Stimulated activated CD4-positive, alpha-beta T cell treated with anti-CD3 and anti-CD28 coated beads, Interleukin-4, amount 100 ng/mL, for 1 hour (primary cell): ENCODE measurements at regions not wholly inside any gene's neighbourhood (a gene's known extent, or its start where the extent isn't known, plus 50 kb on each side); places are given as distances from the start of the nearest gene placed in this dataset.

Experiments
- DNase-seq: peaks from one replicate; pipeline ENCODE4 v3.0.0-alpha.2; 2020

- DNase-seq = no peak
Observed at GRCh38 chr14:34122081-34122480, 171.2 kb upstream of the EGLN3 start.

DNA sequence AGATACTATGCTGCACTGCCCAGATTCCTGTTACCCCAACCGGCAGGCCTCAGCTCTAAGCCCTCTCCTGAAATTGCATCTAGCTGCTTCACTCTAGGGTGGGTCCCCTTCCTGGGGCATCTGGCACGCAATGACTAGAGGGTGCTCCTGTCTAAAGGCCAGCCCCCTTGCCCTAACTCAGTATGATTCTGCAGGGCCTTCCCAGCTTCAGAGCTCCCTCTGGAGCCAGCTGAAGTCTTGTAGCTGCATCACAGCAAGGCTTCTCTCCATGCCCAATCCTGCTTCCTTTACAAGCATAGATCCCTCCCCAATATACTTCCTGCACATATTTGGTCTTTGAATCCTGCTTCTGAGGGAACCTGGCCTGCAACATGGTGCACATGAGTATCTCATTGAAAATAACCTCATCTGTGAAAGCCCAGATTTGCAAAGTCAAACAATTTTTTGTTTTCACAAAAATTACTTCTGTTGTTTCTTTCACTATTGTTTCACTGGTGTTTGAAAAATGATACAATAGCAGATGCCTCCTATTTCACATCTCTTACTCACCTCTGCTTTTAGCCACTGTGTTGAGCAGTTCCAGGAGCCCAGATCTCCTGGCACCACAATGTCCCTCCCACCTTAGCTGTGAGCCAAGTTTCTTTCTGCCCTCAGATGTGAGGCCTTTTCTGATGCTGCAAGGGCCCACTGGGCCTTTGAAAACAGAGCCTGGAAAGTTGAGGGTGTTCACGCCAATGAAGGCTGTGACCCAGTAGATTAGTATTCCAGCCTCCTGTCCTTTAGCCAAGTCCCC lies 169.5 kb upstream of the EGLN3 start:
- no peak for DNase-seq

DNA sequence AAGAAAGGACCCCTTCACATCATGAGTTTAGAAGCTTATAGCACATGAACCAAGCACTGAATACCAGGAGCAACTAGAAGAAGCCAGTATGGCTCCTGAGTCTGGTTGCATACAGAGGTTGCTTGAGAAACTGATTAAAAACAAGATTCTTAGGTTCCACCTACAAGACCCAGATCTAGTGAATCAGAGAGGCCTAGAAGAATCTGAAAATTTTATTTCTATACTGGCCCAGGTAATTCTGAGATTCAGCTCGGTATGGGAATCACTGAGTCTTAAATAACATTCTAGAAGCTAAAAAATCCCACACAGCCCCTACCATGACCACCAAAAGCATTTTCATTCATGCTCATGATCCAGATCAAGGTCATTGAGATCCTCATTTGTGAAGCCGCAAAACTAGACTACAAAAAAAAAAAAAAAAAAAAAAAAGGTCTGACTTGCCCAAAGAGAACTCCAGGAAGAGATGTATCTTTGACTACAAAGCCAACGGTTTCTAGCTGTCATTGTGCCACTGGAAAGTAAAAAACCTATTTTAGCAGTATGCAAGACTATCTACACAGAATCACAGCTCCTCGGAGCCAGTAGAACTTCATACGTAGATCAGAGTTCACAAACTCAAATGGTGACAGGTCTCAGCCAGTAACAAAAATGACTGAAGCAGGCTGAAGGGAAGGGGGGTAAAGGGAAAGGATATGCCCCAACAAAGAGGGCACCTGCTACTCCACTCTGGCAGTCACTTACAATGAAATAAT lies 168.4 kb upstream of the EGLN3 start:
- DNase-seq = no peak

DNA sequence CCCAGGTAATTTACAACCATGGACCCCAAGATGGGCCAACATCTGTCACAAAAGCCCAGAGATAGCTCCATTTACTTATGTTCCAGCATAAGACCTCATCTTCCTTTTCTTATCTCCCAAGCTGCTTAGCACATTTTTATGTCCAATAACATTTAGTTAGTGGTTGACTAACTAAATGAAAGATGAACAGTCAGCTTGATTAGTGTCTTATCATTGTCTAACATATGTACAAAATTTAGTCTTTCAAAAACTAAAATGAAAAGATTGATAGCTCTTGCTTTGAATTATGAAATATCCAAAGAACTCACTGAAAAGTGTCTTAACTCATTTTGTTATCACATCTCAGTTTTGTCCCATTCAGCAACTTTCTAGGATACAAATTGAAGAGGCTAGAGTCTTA lies 163.1 kb upstream of the EGLN3 start:
- DNase-seq = no peak

GRCh38 chr14:34113005-34113511 lies 162.2 kb upstream of the EGLN3 start:
- DNase-seq = no peak

DNA sequence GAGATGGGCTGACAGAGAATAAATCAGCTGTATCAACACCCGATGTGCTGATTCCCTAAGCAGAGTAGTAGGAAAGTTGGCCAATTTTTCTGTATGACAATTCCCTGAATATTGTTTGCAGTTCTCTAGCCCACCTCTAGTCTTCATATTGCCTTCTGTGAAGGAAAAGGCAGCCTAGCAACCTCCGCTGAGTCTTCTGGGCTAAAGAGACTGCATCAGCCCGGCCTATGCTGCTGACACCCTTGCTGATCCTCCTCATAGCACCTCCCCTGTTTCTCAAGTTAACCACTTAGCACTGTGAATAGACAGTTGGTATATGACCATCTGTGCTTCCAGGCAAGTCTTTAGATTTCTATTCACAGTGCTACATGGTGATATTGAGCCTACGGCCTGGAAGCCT lies 161.1 kb upstream of the EGLN3 start:
- no peak for DNase-seq

- DNase-seq = no peak
Observed at GRCh38 chr14:34111505-34111904, 160.6 kb upstream of the EGLN3 start.

DNA sequence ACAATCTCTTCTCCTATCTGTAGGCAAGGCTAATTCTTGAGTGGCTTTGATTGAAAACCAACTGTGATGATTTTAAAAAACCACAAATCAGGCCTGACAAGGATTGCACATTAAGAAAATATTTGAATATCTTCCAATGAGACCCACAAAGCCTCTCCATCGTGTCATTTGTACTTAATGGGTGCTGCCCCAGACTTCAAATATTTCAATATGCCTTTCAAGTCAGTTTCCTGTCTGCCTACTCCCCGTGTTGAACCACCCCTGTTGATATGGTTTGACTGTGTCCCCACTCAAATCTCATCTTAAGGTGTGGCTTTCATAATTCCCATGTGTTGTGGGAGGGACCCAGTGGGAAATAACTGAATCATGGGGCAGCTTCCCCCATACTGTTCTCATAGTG lies 159.7 kb upstream of the EGLN3 start:
- no peak for DNase-seq

DNA sequence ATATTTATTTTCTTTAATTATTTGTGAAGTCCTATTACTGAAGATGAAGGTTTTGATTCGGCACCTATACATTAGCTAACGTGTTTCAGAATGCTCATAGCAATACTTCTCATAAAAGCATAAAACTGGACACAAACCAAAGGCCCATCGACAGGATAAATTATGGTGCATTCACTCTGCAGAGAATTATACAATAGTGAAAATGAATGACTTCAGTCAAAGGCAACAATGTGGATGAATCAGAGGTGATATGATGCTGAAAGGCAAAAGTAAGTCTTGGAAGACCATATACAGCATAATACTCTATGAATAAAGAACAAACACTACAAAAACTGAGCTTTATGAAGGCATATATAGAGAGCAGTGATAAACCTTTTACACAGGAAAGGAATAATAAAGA lies 156.6 kb upstream of the EGLN3 start:
- no peak for DNase-seq

GRCh38 chr14:34106310-34106709 lies 155.4 kb upstream of the EGLN3 start:
- no peak for DNase-seq

DNA sequence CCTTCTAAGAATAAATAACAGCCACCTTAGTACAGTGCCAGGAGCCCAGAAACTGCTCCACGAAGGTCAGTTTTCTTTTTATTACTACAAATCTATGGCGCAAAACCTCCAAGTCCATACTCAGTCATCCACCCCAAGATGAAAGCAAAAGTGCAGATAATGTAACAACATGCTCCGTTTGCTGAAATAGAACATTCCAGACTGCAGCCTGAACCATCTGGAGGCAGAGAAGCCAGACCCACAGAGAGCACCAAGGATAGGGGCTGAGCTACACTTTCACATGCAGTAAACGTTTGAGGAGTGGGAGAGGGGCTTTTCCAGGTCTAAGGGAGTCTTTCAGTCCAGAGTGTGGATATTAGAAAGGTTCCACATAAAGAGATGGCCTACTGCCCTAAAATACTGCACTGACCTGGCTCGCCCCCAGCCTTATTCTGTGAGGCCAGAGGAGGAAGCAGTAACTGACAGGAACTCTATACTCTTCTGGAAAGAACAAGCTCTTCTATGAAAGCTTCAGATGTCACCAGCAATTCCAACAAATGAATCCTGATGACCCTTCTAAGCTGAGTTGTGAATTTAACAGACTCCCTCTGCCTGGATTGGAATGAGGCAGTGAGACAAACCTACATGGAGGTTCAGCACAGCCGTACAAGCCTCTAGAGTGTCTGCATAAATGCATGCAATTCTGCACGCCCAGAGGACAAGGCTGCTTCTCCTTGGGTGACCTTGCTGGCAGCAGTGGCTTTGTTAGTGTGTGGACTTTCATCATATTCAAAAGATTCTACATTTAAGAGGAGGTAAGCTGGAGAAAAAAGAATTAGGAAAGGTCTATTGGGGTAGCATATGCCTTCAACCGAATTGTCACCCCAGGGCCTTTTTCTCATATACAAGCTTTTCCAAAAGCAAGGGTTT lies 153.9 kb upstream of the EGLN3 start:
- DNase-seq = no peak

- no peak for DNase-seq
Observed at GRCh38 chr14:34103176-34103575, 152.3 kb upstream of the EGLN3 start.

GRCh38 chr14:34099635-34100034 lies 148.8 kb upstream of the EGLN3 start:
- no peak for DNase-seq

GRCh38 chr14:34098985-34099349 lies 148.1 kb upstream of the EGLN3 start:
- DNase-seq = no peak

DNA sequence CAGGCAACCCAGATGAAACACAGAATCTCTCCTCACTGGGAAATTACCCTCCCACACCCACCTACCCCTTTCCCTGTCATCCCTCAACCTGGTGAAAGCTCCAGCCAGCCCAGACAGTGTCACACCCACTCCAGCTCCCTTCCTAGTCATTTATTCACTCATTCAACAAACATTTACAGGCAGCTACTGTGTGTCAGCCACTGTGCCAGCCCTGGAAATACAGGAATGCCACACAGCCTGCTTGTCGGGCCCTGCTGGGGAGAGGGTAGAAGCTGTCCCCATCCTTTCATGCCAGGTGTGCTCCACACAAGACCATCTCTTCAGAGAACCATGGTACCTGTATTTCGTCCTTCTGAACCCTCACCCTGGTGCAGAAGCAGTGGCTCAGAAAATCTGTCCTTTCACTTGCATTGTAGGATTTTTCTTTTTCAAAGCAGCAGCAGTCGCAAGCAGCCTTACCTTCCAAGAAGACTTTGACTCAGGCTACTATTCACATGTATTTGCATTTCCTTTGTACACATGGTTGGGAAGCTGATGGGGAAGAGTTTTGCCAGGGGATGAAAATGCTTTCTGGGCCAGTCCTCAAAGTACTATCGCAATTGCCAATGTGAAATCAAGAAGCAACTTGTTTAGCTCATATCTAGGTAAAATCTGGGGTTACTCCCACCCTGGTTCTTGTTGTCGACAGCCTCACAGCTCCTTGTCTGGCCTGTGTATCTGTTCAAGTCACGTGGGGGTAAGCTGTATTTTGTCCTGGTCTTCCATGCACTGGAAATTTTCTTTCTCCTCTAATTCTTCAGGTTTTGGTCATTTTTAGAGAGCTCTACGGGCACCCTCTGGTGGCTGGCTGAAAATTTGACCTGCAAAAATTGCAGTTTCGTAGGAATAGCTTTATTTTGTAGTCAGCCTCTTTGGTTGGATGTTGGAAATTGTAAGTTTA lies 147.4 kb upstream of the EGLN3 start:
- DNase-seq = no peak

DNA sequence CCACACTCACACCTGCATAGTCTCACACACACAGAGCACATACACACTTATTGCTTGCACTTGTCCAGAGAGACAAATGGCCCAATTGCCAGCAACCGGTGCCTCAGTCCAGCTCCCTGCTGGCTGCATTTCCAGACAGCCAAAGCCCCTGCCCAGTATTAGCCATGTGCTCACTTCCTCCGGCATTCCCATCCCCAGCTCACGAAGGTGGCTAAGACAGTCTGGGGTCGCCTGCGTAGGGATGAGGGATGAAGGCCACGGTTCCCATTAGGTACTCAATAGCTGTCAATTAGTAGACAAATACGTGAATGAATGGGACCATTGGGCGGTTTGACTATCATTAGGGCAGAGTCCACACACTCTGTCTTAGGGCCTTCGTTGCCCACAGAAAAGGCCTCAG lies 146.8 kb upstream of the EGLN3 start:
- DNase-seq = no peak

DNA sequence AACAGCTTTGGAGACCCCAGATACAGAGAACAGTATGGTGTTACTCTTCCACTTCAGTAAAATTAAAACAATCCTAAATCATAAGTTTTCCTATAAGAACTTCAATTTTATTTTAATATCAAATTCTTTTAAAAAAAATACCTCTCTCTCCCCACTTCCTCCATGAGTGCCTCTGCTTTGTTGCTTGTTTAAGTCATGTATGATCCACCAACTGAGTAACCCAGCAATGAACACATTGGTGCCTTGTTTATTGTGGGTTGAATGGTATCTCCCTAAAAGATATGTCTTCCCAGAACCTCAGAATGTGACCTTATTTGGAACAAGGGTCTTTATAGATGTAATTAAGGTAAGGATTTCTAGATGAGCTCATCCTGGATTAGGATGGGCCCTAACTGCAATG lies 143.5 kb upstream of the EGLN3 start:
- no peak for DNase-seq

DNA sequence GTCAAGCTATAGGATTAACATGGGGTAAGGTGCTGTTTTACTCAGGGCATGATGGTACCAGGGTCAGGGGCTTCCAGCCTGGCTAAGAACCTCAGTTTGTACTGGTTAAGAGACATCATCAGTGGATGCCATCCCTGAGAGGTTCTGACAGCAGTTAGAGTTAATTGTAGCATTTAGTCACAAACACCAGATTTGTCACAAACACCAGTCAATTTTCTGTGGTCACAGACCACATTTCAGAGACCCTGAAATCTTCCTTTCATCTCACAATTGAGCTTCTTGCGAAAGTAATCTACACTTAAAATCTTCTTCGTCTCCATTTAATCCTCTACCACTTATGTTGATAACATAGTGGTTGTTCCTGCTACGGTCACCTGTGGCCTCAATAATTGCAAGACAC lies 143.0 kb upstream of the EGLN3 start:
- DNase-seq = no peak

DNA sequence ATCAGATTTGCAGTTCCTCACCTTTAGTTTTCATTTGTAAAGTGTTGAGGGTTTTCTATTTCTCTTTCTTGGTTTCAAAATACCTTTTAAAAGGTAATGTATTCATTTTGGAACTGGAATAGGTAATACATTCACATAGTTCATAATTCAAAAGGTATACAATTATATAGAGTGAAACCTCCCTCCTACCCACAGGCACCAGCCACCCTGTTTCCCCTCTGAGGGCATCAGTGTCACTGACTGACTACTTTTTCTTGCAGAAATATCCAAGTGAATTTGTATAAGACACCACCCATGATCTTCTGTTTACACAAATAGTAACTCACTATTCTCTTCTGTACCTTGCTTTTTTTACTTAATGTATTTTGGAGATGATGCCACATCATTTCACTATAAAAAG lies 139.6 kb upstream of the EGLN3 start:
- no peak for DNase-seq

- DNase-seq = no peak
Observed at GRCh38 chr14:34088914-34089313, 138.0 kb upstream of the EGLN3 start.

GRCh38 chr14:34087571-34087970 lies 136.7 kb upstream of the EGLN3 start:
- no peak for DNase-seq

GRCh38 chr14:34086223-34086757 lies 135.4 kb upstream of the EGLN3 start:
- DNase-seq = no peak
